ENCODE measurements at regions not wholly inside any gene's neighbourhood (a gene's known extent, or its start where the extent isn't known, plus 50 kb on each side); places are given as distances from the start of the nearest gene placed in this dataset.

DNA sequence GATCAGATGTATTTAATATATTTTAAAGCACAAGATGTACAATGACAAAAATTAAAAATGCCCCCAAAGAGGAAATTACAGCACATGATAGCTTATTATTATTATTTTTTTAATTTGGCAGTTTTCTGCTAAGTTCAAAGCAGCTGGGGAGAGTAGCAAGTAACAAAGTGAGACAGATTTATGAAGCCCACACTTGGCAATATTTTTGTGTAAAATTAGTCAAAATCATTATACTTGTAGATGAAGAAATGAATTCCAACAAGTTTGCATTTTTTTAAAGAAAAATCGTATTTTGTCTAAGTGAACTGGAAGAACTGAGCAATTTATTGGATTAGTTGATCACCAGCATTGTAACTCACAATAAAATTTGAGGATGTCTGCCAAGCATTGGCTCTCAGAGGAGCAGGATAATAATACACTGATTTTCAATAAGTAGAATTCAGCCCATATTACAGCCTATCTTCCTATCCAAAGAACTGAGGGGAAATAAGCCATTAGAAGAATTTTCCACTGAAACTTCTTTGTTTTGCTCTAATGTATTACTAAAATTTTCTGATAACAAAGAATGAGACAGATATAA lies 215.6 kb downstream of the MAP2K6 start:
- 48 to 68% methylated on average over 1 of the region's 1 CpG for WGBS, 2 donors
- TF ChIP-seq, protein P1, sequence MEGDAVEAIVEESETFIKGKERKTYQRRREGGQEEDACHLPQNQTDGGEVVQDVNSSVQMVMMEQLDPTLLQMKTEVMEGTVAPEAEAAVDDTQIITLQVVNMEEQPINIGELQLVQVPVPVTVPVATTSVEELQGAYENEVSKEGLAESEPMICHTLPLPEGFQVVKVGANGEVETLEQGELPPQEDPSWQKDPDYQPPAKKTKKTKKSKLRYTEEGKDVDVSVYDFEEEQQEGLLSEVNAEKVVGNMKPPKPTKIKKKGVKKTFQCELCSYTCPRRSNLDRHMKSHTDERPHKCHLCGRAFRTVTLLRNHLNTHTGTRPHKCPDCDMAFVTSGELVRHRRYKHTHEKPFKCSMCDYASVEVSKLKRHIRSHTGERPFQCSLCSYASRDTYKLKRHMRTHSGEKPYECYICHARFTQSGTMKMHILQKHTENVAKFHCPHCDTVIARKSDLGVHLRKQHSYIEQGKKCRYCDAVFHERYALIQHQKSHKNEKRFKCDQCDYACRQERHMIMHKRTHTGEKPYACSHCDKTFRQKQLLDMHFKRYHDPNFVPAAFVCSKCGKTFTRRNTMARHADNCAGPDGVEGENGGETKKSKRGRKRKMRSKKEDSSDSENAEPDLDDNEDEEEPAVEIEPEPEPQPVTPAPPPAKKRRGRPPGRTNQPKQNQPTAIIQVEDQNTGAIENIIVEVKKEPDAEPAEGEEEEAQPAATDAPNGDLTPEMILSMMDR (IDR thresholded peaks at IDR 0.05) = no peak
- FAIRE-seq (no peak), DNase-seq (no peak), ATAC-seq (no peak)
- Histone ChIP-seq H3K36me3 (no peaks in the 10 kb centered on the region), H3K4me1 (no peaks in the 10 kb centered on the region), H3K4me3 (no peak overlapping the region), H3K27ac (no peak overlapping the region), H3K9me3 (no peaks in the 10 kb centered on the region), H3K27me3 (no peaks in the 10 kb centered on the region)
- intact Hi-C loops (cut with DNase I) = no loop called here

DNA sequence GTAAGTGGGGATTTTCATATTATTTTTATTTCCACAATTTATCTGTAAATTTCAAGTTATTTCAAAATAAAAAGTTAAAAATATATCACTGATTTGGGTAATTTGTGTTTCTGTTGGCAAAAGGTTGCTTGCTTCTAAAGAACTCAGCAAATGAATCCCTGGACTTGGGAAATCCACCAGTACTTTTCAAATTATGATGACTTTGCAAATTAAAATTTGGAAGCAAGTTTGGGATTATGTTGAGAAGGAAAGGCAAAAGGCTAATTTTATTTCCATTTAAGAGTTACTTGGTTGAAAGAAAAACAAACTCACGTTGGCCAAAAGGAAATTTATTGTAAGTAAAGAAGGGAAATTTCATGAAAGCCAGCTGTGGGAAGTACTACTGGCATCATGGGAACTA lies 220.3 kb downstream of the MAP2K6 start:
- H3K4me1 ChIP-seq = no peaks in the 10 kb centered on the region
- H3K27me3 ChIP-seq = no peaks in the 10 kb centered on the region
- DNase-seq (no peak), ATAC-seq (no peak), FAIRE-seq (no peak)
- no peak overlapping the region for H3K4me3 ChIP-seq
- 48 to 49% methylated on average over 1 of the region's 1 CpG for WGBS, 2 donors
- H3K36me3 ChIP-seq = no peaks in the 10 kb centered on the region
- TF ChIP-seq, protein P1 (IDR thresholded peaks at IDR 0.05) = no peak
- intact Hi-C loops (cut with DNase I) = no loop called here
- H3K9me3 ChIP-seq = no peaks in the 10 kb centered on the region
- H3K27ac ChIP-seq = no peak overlapping the region

DNA sequence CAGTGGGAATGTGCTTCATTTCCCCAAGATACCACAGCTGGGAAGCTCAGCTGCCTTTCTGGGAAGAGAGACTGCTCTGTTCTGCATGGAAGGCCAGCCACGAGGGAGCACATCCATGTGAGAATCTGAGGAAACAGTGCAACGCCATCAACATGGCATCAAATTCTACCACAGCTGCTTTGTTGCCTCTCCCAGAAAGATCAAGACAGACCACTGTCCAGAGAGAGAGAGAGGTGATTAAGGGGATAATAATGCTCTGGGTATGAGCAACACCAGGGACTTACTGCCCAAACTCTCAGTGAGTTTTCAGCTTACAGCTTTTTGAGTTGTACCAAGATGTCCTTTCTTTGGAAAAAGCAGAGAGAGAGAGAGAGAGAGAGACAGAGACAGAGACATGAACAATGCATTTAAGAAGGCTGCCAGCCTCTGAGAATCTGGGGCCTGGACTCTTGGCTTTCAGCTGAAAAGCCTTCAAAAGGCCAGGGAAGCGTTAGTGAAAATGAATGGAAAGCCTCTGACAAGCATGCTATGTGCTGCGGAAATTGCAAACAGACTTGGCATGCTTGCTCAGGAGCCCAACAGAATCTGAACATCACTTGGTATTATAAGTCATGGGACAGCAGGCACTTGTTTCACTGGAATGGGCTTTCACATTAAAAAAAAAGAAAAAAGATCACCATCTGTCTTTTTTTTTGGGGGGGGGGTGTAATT lies 223.1 kb downstream of the MAP2K6 start:
- 70 to 77% methylated on average over 4 of the region's 4 CpGs for WGBS, 2 donors
- TF ChIP-seq, protein P1 (IDR thresholded peaks at IDR 0.05) = no peak
- Histone ChIP-seq H3K27ac (no peak overlapping the region), H3K36me3 (no peaks in the 10 kb centered on the region), H3K4me1 (no peaks in the 10 kb centered on the region), H3K9me3 (no peaks in the 10 kb centered on the region), H3K4me3 (no peak overlapping the region), H3K27me3 (no peaks in the 10 kb centered on the region)
- ATAC-seq = no peak
- DNase-seq = no peak
- intact Hi-C loops (cut with DNase I) = no loop called here
- no peak for FAIRE-seq

DNA sequence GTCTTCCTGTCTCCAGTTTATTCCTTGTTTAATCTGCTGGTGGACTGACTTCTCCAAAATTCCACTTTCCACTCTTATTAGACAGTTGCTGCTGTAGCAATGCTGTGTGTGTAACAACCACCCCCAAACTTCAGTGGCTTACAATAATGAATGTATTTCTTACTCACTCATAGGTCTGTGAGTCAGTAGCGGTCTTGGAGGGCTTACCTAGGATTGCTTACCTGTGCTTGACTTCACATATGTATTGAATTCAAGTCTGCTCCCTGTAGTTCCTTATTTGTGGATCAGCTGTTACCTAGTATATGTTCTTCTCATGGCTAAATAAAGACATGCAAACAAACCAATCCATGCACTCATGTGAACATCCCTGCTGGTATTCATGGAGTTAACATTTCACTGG lies 224.6 kb downstream of the MAP2K6 start:
- FAIRE-seq (no peak), DNase-seq (no peak), ATAC-seq (no peak)
- Histone ChIP-seq H3K27me3 (no peaks in the 10 kb centered on the region), H3K9me3 (no peaks in the 10 kb centered on the region), H3K27ac (no peak overlapping the region), H3K4me1 (no peaks in the 10 kb centered on the region), H3K4me3 (no peak overlapping the region), H3K36me3 (no peaks in the 10 kb centered on the region)
- WGBS, 2 donors = 85 to 91% methylated on average over 1 of the region's 1 CpG
- intact Hi-C loops (cut with DNase I) = no loop called here
- TF ChIP-seq, protein P1 (IDR thresholded peaks at IDR 0.05) = no peak

DNA sequence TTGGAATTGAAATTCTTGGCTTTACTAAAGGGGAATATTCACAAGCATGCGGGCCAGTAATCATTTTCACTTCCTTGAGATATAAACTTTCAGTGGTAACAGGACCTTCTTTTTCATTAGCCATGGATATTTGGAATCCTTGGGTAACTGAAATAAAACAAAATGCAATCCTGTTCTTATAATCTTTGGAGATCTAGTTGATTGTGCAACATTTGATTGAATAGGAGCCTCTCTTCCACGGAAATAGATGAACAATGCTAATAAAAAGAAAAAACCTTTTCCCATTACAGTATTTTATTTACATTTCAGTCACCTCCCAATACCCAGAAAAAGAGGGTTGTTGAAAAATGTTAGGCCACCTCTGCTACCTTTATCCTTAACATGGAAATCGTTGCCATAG lies 225.6 kb downstream of the MAP2K6 start:
- no peaks in the 10 kb centered on the region for H3K4me1 ChIP-seq
- H3K4me3 ChIP-seq = no peak overlapping the region
- no peaks in the 10 kb centered on the region for H3K36me3 ChIP-seq
- FAIRE-seq (no peak), DNase-seq (no peak), ATAC-seq (no peak)
- H3K9me3 ChIP-seq = no peaks in the 10 kb centered on the region
- intact Hi-C loops (cut with DNase I) = no loop called here
- H3K27ac ChIP-seq = no peak overlapping the region
- TF ChIP-seq, protein P1 (IDR thresholded peaks at IDR 0.05) = no peak
- WGBS, 2 donors = 64 to 79% methylated on average over 3 of the region's 3 CpGs
- H3K27me3 ChIP-seq = no peaks in the 10 kb centered on the region
